ENCODE measurements at regions not wholly inside any gene's neighbourhood (a gene's known extent, or its start where the extent isn't known, plus 50 kb on each side); places are given as distances from the start of the nearest gene placed in this dataset.

- Histone ChIP-seq H3K36me3 (ENCODE audit: insufficient read depth, low read length) (no peaks in the 10 kb centered on the region), H3K4me3 (ENCODE audit: low read length in 2 of 2) (no peak overlapping the region), H3K4me1 (ENCODE audit: insufficient read depth, low read length) (no peaks in the 10 kb centered on the region), H3K9me3 (ENCODE audit: control insufficient read depth in 1 of 2, low read length in 2 of 2) (no peaks in the 10 kb centered on the region), H3K27ac (ENCODE audit: low read depth, low read length) (no peak overlapping the region), H3K27me3 (ENCODE audit: insufficient read depth, low read length) (no peaks in the 10 kb centered on the region)
- no peak overlapping the region for H3K4me3 Mint-ChIP-seq
- H3K9me3 Mint-ChIP-seq = peaks cover 0 to 3% (median 0%) of the 10 kb centered on the region in 8 donors
- CTCF ChIA-PET (ENCODE audit: partially characterized antibody) = no interaction called here
- DNase-seq = no peak
- H3K36me3 Mint-ChIP-seq = no peaks in the 10 kb centered on the region
- H3K4me1 Mint-ChIP-seq = no peaks in the 10 kb centered on the region
- H3K27ac Mint-ChIP-seq = no peak overlapping the region
- intact Hi-C loops (cut with micrococcal nuclease) = no loop called here
- POLR2A ChIA-PET (ENCODE audit: partially characterized antibody) = no interaction called here
- no peaks in the 10 kb centered on the region for H3K27me3 Mint-ChIP-seq
Observed at GRCh38 chr18:1872274-1872673, 699.0 kb downstream of the METTL4 start.

DNA sequence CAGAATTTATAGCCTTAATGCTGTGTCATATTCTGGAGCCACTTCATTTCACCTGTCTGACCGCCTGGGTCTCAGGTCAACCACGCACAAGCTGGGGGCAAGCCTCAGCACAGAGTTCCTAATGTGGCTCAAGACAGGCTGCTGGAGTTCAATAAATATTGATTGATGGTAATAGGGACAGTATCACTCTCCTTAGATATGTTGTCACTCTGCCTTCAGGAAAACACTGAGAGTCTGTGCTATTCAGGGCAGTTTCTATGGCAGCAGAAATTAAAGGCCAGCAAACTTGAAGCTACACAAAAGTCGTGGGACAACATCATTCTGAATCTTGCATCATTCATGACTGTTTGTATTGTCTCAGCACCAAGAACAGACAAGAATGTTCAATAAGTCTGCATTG is 696.1 kb downstream of the METTL4 start:
- Mint-ChIP-seq H3K27ac (no peak overlapping the region), H3K36me3 (no peaks in the 10 kb centered on the region), H3K27me3 (no peaks in the 10 kb centered on the region), H3K9me3 (peaks cover 0 to 3% (median 0%) of the 10 kb centered on the region in 8 donors), H3K4me1 (no peaks in the 10 kb centered on the region), H3K4me3 (no peak overlapping the region)
- POLR2A ChIA-PET (ENCODE audit: partially characterized antibody) = no interaction called here
- DNase-seq = no peak
- Histone ChIP-seq H3K27me3 (ENCODE audit: insufficient read depth, low read length) (no peaks in the 10 kb centered on the region), H3K36me3 (ENCODE audit: insufficient read depth, low read length) (no peaks in the 10 kb centered on the region), H3K4me1 (ENCODE audit: insufficient read depth, low read length) (no peaks in the 10 kb centered on the region), H3K27ac (ENCODE audit: low read depth, low read length) (no peak overlapping the region), H3K9me3 (ENCODE audit: control insufficient read depth in 1 of 2, low read length in 2 of 2) (no peaks in the 10 kb centered on the region), H3K4me3 (ENCODE audit: low read length in 2 of 2) (no peak overlapping the region)
- intact Hi-C loops (cut with micrococcal nuclease) = no loop called here
- CTCF ChIA-PET (ENCODE audit: partially characterized antibody) = no interaction called here

- Histone ChIP-seq H3K9me3 (ENCODE audit: control insufficient read depth in 1 of 2, low read length in 2 of 2) (no peaks in the 10 kb centered on the region), H3K27me3 (ENCODE audit: insufficient read depth, low read length) (no peaks in the 10 kb centered on the region), H3K4me1 (ENCODE audit: insufficient read depth, low read length) (no peaks in the 10 kb centered on the region), H3K4me3 (ENCODE audit: low read length in 2 of 2) (no peak overlapping the region), H3K36me3 (ENCODE audit: insufficient read depth, low read length) (no peaks in the 10 kb centered on the region), H3K27ac (ENCODE audit: low read depth, low read length) (no peak overlapping the region)
- no peak overlapping the region for H3K4me3 Mint-ChIP-seq
- DNase-seq = no peak
- no peak overlapping the region for H3K27ac Mint-ChIP-seq
- H3K4me1 Mint-ChIP-seq = no peaks in the 10 kb centered on the region
- CTCF ChIA-PET (ENCODE audit: partially characterized antibody) = no interaction called here
- H3K27me3 Mint-ChIP-seq = no peaks in the 10 kb centered on the region
- H3K9me3 Mint-ChIP-seq = peaks cover 0 to 7% (median under 1%) of the 10 kb centered on the region in 8 donors
- POLR2A ChIA-PET (ENCODE audit: partially characterized antibody) = no interaction called here
- H3K36me3 Mint-ChIP-seq = no peaks in the 10 kb centered on the region
- intact Hi-C loops (cut with micrococcal nuclease) = no loop called here
Observed at GRCh38 chr18:1884623-1885022, 686.7 kb downstream of the METTL4 start.

DNA sequence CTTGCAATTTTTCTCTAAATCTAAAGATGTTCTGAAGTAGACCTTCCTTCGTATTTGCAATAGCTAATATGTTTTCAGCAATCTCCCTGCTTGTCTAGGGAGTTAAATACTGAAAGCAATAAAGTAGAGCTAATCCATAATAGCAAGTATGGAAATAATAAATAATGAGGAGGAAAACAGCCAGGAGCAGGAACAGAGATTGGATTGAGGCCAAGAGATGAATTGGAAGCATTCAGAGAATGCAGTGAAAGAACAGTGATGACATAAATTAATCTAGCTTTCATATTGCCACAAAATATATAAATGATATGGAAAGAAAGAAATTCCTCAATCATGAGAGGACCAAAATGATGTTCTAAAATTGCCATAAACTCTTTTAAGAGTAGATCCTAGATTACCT is 679.7 kb downstream of the METTL4 start:
- peaks cover 0 to 1% of the 10 kb centered on the region in 2 donors for H3K27me3 Mint-ChIP-seq
- H3K4me1 Mint-ChIP-seq = no peaks in the 10 kb centered on the region
- H3K36me3 Mint-ChIP-seq = no peaks in the 10 kb centered on the region
- H3K4me3 Mint-ChIP-seq = no peak overlapping the region
- no peak for DNase-seq
- Histone ChIP-seq H3K9me3 (ENCODE audit: control insufficient read depth in 1 of 2, low read length in 2 of 2) (no peaks in the 10 kb centered on the region), H3K27me3 (ENCODE audit: insufficient read depth, low read length) (no peaks in the 10 kb centered on the region), H3K27ac (ENCODE audit: low read depth, low read length) (no peak overlapping the region), H3K4me3 (ENCODE audit: low read length in 2 of 2) (no peak overlapping the region), H3K36me3 (ENCODE audit: insufficient read depth, low read length) (no peaks in the 10 kb centered on the region), H3K4me1 (ENCODE audit: insufficient read depth, low read length) (no peaks in the 10 kb centered on the region)
- intact Hi-C loops (cut with micrococcal nuclease) = no loop called here
- POLR2A ChIA-PET (ENCODE audit: partially characterized antibody) = no interaction called here
- no peak overlapping the region for H3K27ac Mint-ChIP-seq
- CTCF ChIA-PET (ENCODE audit: partially characterized antibody) = no interaction called here
- H3K9me3 Mint-ChIP-seq = peaks cover 0 to 3% (median 0%) of the 10 kb centered on the region in 8 donors

DNA sequence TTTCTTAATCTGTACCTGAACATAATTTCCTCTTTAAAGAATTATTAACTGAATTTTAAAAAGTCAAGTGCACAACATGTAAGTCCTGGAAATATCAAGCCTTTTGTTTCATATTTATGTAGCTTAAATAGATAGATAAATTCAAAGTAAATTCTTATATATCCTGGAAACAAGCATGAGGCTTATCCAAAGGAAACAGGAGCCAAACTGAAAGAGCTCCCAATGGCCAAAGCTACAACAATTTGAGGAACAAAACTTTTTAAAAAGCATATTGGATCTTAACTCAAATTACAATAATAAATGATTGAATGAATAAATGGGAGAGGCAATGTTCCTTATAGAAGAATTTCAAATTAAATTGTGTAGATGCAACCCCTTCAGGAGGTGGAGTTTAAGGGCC is 679.1 kb downstream of the METTL4 start:
- Mint-ChIP-seq H3K27ac (no peak overlapping the region), H3K9me3 (peaks cover 0 to 3% (median 0%) of the 10 kb centered on the region in 8 donors), H3K4me3 (no peak overlapping the region), H3K27me3 (peaks cover 0 to 1% of the 10 kb centered on the region in 2 donors), H3K36me3 (no peaks in the 10 kb centered on the region), H3K4me1 (no peaks in the 10 kb centered on the region)
- no peak for DNase-seq
- Histone ChIP-seq H3K36me3 (ENCODE audit: insufficient read depth, low read length) (no peaks in the 10 kb centered on the region), H3K9me3 (ENCODE audit: control insufficient read depth in 1 of 2, low read length in 2 of 2) (no peaks in the 10 kb centered on the region), H3K27me3 (ENCODE audit: insufficient read depth, low read length) (no peaks in the 10 kb centered on the region), H3K4me1 (ENCODE audit: insufficient read depth, low read length) (no peaks in the 10 kb centered on the region), H3K27ac (ENCODE audit: low read depth, low read length) (no peak overlapping the region), H3K4me3 (ENCODE audit: low read length in 2 of 2) (no peak overlapping the region)
- ChIA-PET CTCF (ENCODE audit: partially characterized antibody) (no interaction called here), POLR2A (ENCODE audit: partially characterized antibody) (no interaction called here)
- intact Hi-C loops (cut with micrococcal nuclease) = no loop called here

DNA sequence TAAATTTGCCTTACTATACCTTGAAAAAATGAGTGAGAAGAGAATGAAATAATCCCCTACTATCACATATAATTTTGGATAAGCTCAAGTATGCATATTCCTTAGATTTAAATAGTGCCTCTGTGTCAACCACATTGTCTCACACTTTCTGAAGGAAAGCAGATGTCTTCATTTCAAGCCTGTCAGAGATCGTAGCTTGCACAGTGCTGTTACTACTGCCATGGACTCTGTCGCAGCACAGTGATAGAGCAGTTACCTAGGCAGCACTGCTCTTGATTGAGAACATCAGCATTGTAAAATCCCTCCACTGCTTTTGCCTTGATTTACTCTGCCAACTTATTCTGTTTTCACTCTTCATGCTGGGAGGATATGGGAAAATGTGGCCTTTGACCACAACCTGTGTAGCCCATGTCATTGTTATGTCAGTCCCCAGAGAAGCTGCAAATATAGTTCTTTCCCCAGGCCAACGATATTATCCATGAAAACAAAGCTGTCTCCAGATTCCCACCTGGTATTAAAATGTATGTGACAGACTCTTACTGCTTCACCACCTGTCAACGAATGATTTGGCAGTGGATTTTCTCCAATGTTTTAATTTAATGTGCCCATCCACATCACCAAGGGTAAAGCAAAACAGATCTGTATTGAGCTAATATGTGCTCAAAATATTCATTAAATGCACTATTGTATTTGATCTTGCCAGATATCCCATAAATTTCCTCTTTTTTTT is 675.7 kb downstream of the METTL4 start:
- H3K4me3 Mint-ChIP-seq = no peak overlapping the region
- no peaks in the 10 kb centered on the region for H3K4me1 ChIP-seq (ENCODE audit: insufficient read depth, low read length)
- no peak overlapping the region for H3K27ac ChIP-seq (ENCODE audit: low read depth, low read length)
- H3K4me3 ChIP-seq (ENCODE audit: low read length in 2 of 2) = no peak overlapping the region
- ChIA-PET CTCF (ENCODE audit: partially characterized antibody) (no interaction called here), POLR2A (ENCODE audit: partially characterized antibody) (no interaction called here)
- no peaks in the 10 kb centered on the region for H3K36me3 ChIP-seq (ENCODE audit: insufficient read depth, low read length)
- no peaks in the 10 kb centered on the region for H3K4me1 Mint-ChIP-seq
- peaks cover 0 to 6% (median 0%) of the 10 kb centered on the region in 8 donors for H3K9me3 Mint-ChIP-seq
- no peaks in the 10 kb centered on the region for H3K27me3 ChIP-seq (ENCODE audit: insufficient read depth, low read length)
- no peak overlapping the region for H3K27ac Mint-ChIP-seq
- DNase-seq = no peak
- H3K9me3 ChIP-seq (ENCODE audit: control insufficient read depth in 1 of 2, low read length in 2 of 2) = no peaks in the 10 kb centered on the region
- H3K27me3 Mint-ChIP-seq = peaks cover 0 to 1% of the 10 kb centered on the region in 2 donors
- intact Hi-C loops (cut with micrococcal nuclease) = no loop called here
- no peaks in the 10 kb centered on the region for H3K36me3 Mint-ChIP-seq

DNA sequence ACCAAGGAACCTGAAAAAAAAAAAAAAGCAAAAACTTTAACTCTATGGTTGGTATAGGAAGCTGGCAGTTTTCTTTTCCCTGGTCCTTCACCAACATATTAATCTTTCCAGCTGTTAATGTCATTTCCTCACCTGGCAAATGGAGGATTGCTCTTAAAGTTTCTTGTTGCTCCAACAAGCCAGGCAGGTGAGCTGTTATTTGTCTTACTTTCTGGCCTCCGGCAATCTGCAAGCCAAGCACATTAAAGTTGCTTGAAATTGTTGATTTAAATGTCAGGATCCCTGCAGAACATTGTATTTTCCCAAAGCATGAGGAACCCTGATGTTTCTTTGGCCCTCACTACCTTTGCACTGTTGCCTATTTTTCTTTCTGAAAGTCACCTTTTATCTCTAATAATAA is 664.9 kb downstream of the METTL4 start:
- no peaks in the 10 kb centered on the region for H3K36me3 ChIP-seq (ENCODE audit: insufficient read depth, low read length)
- DNase-seq = no peak
- no peaks in the 10 kb centered on the region for H3K27me3 Mint-ChIP-seq
- no peaks in the 10 kb centered on the region for H3K27me3 ChIP-seq (ENCODE audit: insufficient read depth, low read length)
- no peaks in the 10 kb centered on the region for H3K9me3 ChIP-seq (ENCODE audit: control insufficient read depth in 1 of 2, low read length in 2 of 2)
- no peaks in the 10 kb centered on the region for H3K4me1 ChIP-seq (ENCODE audit: insufficient read depth, low read length)
- H3K36me3 Mint-ChIP-seq = no peaks in the 10 kb centered on the region
- POLR2A ChIA-PET (ENCODE audit: partially characterized antibody) = no interaction called here
- no peak overlapping the region for H3K27ac ChIP-seq (ENCODE audit: low read depth, low read length)
- CTCF ChIA-PET (ENCODE audit: partially characterized antibody) = no interaction called here
- H3K9me3 Mint-ChIP-seq = peaks cover 0 to 9% (median 6%) of the 10 kb centered on the region in 8 donors
- H3K4me1 Mint-ChIP-seq = no peaks in the 10 kb centered on the region
- no peak overlapping the region for H3K4me3 ChIP-seq (ENCODE audit: low read length in 2 of 2)
- intact Hi-C loops (cut with micrococcal nuclease) = no loop called here
- no peak overlapping the region for H3K4me3 Mint-ChIP-seq
- H3K27ac Mint-ChIP-seq = no peak overlapping the region
